Upper lobe of right lung (tissue), 1 donor: ENCODE measurements at regions not wholly inside any gene's neighbourhood (a gene's known extent, or its start where the extent isn't known, plus 50 kb on each side); places are given as distances from the start of the nearest gene placed in this dataset.

Source experiments
- ATAC-seq: fragments of 200-7000 bp; cut with Tn5 transposase; one replicate; pipeline ENCODE4 v1.9.1; 2020; ENCODE audit warnings: mild to moderate bottlenecking, moderate library complexity
- DNase-seq: peaks from one replicate; pipeline ENCODE4 v3.0.0-alpha.2; 2020
- H3K27ac ChIP-seq: fragments of 200-600 bp; one replicate; pipeline ENCODE4 v1.8.0; 2022
- H3K27me3 ChIP-seq: fragments of 200-600 bp; one replicate; pipeline ENCODE4 v1.8.0; 2022; ENCODE audit warnings: mild to moderate bottlenecking
- H3K36me3 ChIP-seq: fragments of 200-600 bp; one replicate; pipeline ENCODE4 v1.8.0; 2022
- H3K4me1 ChIP-seq: fragments of 200-600 bp; one replicate; pipeline ENCODE4 v1.8.0; 2022
- H3K4me3 ChIP-seq: fragments of 200-600 bp; one replicate; pipeline ENCODE4 v1.8.0; 2022; ENCODE audit warnings: mild to moderate bottlenecking
- H3K9me3 ChIP-seq: fragments of 200-600 bp; one replicate; pipeline ENCODE4 v1.8.0; 2022
- intact Hi-C: fragments of 100-400 bp; cut with DNase I; formaldehyde crosslinking; loops from one replicate; pipeline ENCODE4 v1.11.0; 2022
- TF ChIP-seq, protein P1 (sequence below): fragments of 200-600 bp; IDR thresholded peaks from one replicate; pipeline ENCODE4 v1.8.0; 2022; ENCODE audit warnings: antibody characterized with exemption
- donor health status: DM: no; HTN: yes; CAD: no; lungs with severe emphysema.

DNA sequence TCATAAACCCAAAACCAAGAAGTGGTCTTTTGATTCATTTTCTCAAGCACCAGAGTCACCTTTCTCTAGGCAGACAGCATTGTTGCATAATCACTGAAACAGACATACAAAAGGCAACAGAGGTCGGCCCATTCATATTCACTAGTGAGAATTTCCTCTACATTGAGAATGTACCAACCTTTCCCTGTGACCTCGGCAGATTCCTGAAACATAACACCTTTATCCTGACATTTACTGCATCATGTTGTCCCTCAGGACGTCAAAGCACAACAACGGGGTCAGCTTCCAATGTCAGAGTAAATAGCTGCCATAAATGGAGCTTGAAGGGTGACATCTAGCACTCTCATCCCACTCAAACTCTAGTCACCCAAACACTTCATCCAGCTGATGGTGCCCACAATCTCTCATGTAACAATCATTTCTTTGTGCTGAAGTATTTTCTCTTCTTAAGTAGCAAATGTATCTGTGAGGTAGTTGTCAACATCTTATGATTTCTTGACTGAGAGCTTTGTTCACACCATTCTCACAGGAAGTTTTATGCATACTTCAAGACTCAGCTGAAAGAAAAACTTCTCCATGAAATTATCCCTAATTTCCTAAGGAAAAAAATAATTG, 802.6 kb upstream of the CHAC2 start:
- no peaks in the 10 kb centered on the region for H3K9me3 ChIP-seq
- intact Hi-C loops: no loop called here
- ATAC-seq: no peak
- TF ChIP-seq, protein P1, sequence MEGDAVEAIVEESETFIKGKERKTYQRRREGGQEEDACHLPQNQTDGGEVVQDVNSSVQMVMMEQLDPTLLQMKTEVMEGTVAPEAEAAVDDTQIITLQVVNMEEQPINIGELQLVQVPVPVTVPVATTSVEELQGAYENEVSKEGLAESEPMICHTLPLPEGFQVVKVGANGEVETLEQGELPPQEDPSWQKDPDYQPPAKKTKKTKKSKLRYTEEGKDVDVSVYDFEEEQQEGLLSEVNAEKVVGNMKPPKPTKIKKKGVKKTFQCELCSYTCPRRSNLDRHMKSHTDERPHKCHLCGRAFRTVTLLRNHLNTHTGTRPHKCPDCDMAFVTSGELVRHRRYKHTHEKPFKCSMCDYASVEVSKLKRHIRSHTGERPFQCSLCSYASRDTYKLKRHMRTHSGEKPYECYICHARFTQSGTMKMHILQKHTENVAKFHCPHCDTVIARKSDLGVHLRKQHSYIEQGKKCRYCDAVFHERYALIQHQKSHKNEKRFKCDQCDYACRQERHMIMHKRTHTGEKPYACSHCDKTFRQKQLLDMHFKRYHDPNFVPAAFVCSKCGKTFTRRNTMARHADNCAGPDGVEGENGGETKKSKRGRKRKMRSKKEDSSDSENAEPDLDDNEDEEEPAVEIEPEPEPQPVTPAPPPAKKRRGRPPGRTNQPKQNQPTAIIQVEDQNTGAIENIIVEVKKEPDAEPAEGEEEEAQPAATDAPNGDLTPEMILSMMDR: no peak
- no peak for DNase-seq
- no peaks in the 10 kb centered on the region for H3K27me3 ChIP-seq
- no peaks in the 10 kb centered on the region for H3K36me3 ChIP-seq
- no peaks in the 10 kb centered on the region for H3K4me1 ChIP-seq
- no peak overlapping the region for H3K4me3 ChIP-seq
- H3K27ac ChIP-seq: no peak overlapping the region

DNA sequence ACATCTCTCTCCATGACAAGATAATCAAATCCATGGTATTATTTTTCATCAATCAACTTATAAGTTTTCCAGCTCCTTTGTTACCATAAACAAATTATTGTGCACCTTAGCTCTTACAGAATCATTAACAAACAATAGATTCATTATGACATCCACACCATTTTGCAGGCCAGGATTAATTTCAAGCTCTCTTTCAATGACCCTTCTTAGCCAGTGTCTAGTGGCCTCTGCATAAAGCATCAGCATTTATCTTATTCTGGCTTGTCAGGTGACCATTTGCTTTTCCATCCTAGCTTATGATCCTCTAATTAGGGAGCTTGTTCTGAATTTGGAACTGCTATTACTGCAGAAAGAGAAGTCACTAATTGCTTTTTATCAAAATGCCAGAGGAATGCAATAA, 806.2 kb upstream of the CHAC2 start:
- TF ChIP-seq, protein P1: no peak
- Histone ChIP-seq H3K27me3 (no peaks in the 10 kb centered on the region), H3K4me3 (no peak overlapping the region), H3K9me3 (no peaks in the 10 kb centered on the region), H3K4me1 (no peaks in the 10 kb centered on the region), H3K36me3 (no peaks in the 10 kb centered on the region), H3K27ac (no peak overlapping the region)
- DNase-seq: no peak
- intact Hi-C loops: no loop called here
- ATAC-seq: no peak

DNA sequence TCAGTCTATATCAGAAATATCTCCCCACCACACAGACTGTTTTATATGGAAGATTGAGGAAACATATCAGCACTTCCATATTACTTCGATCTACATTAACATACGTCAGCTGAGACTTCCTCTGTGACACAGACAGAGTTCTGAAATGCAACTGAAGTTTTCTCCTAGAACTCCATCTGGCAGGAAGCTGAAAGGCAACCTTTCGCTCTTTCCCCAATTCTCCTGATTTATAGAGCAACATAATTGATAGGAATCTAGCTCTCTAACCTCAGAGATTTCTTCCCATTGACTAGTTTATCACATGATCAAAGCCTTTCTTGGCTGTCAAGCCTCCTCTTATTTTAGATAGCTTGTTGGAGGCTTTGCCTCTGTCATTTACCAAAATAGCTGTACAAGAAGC, 806.7 kb upstream of the CHAC2 start:
- no peaks in the 10 kb centered on the region for H3K9me3 ChIP-seq
- DNase-seq (no peak), ATAC-seq (no peak)
- H3K4me3 ChIP-seq: no peak overlapping the region
- no peak overlapping the region for H3K27ac ChIP-seq
- no peaks in the 10 kb centered on the region for H3K27me3 ChIP-seq
- intact Hi-C loops: no loop called here
- H3K4me1 ChIP-seq: no peaks in the 10 kb centered on the region
- no peaks in the 10 kb centered on the region for H3K36me3 ChIP-seq
- TF ChIP-seq, protein P1: no peak

DNA sequence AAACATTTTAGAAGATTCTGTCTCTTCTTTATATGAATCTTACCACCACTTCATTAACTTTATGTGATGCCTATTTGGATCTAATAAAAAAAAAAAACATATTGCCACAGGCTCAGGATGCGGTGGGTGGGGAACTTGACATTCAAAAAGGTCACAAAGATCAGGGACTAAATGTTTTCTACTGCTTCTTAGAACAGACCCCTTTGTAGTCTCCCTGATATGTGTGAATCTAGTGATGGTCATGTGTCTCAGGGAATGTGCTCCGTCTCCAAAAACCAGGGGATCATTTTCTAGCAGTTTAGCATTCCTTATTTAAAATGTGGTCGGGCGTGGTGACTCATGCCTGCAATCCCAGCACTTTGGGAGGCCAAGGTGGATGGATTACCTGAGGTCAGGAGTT, 807.8 kb upstream of the CHAC2 start:
- Histone ChIP-seq H3K27me3 (no peaks in the 10 kb centered on the region), H3K9me3 (no peaks in the 10 kb centered on the region), H3K4me1 (no peaks in the 10 kb centered on the region), H3K4me3 (no peak overlapping the region), H3K27ac (no peak overlapping the region), H3K36me3 (no peaks in the 10 kb centered on the region)
- intact Hi-C loops: no loop called here
- TF ChIP-seq, protein P1: no peak
- ATAC-seq (no peak), DNase-seq (no peak)

DNA sequence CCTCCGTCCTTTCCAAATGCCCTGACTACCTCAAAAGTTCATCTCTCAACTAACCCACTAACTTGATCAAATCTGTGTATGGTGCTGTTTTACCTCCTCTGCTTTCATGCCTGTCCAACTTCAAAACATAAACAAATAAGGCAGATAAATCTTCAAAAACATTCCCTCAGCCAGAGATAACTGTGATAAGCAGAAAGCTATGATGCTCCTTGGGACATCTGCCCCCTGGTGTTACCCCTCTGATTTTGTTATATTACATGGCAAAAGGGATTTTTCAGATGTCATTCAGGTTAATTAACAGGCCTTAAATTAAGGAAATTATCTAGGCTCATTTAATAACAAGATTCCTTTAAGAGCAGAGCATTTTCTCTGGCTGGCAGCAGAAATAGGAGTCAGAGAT, 810.8 kb upstream of the CHAC2 start:
- TF ChIP-seq, protein P1: no peak
- H3K27ac ChIP-seq: no peak overlapping the region
- no peaks in the 10 kb centered on the region for H3K4me1 ChIP-seq
- H3K27me3 ChIP-seq: no peaks in the 10 kb centered on the region
- no peak for DNase-seq
- intact Hi-C loops: no loop called here
- no peak overlapping the region for H3K4me3 ChIP-seq
- H3K36me3 ChIP-seq: no peaks in the 10 kb centered on the region
- H3K9me3 ChIP-seq: no peaks in the 10 kb centered on the region
- ATAC-seq: no peak

DNA sequence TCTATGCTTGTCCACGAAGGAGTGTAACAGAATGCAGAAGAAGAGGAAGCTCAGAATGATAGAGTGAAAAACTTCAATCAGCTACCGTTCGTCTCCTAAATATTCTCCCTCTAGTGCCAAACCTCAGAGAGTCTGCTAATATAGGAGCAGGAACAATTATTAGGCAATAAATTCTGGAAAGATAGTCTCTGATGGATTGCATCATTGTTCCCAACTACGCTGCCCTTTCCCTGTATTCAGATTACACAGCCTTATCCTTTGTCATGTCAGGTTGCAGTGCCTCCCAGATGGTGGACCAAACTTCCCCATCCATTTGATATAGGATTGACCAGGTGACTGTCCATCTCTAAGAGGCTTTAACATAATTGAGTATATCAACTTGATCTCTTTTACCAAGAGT, 811.5 kb upstream of the CHAC2 start:
- intact Hi-C loops: no loop called here
- Histone ChIP-seq H3K9me3 (no peaks in the 10 kb centered on the region), H3K27me3 (no peaks in the 10 kb centered on the region), H3K27ac (no peak overlapping the region), H3K4me3 (no peak overlapping the region), H3K36me3 (no peaks in the 10 kb centered on the region), H3K4me1 (no peaks in the 10 kb centered on the region)
- TF ChIP-seq, protein P1: no peak
- no peak for ATAC-seq
- DNase-seq: no peak
